HCT116 (cell line): ENCODE measurements at regions not wholly inside any gene's neighbourhood (a gene's known extent, or its start where the extent isn't known, plus 50 kb on each side); places are given as distances from the start of the nearest gene placed in this dataset.

Experiments used
- ATAC-seq: fragments of 200-7000 bp; cut with Tn5 transposase; 2 replicates; pipeline ENCODE4 v1.9.1; 2020; ENCODE audit warnings: mild to moderate bottlenecking, moderate library complexity
- BruUV-seq: library from RNA; stranded (reverse); fragments of 400-500 nt; replicated peaks from 2 replicates; lab custom pipeline; 2021; lab: Mats Ljungman, UMichigan
- CTCF ChIA-PET: fragments of 300-600 bp; sonication (Branson Sonifier 250); formaldehyde crosslinking; loops from one replicate; lab custom pipeline; 2021; ENCODE audit warnings: antibody characterized with exemption; lab: Charles Lee
- POLR2A ChIA-PET: fragments of 300-600, 350-600 bp; sonication (Branson Sonifier 250); formaldehyde crosslinking; loops from one replicate; lab custom pipeline; 2021; ENCODE audit warnings: antibody characterized with exemption; lab: Charles Lee
- RAD21 ChIA-PET, 2 experiments: fragments of 300-600 bp; sonication (Branson Sonifier 250); formaldehyde crosslinking; loops; one replicate each; lab custom pipeline; 2023; ENCODE audit warnings: low total read pairs in 2 of 2; ENCODE audit not compliant: uncharacterized antibody in 2 of 2, unreplicated experiment in 2 of 2, low non-redundant PET in 1 of 2; lab: Charles Lee
- DNase-seq: peaks from one replicate; pipeline ENCODE4 v3.0.0-alpha.2; 2010; ENCODE audit warnings: low read depth, low spot score
- H2AFZ ChIP-seq: fragments of 200-600 bp; shearing (Covaris generic), sonication (generic); 2 replicates; pipeline ENCODE4 v1.6.1; 2017; ENCODE audit warnings: low read depth, mixed run types, mixed read lengths, antibody characterized with exemption, low read length; ENCODE audit not compliant: poor library complexity, severe bottlenecking
- H3K27ac ChIP-seq: 2 replicates; pipeline ENCODE4 v1.5.1; 2012; ENCODE audit warnings: low read depth, low read length
- H3K27me3 ChIP-seq: fragments of 200-600 bp; sonication (generic); 2 replicates; pipeline ENCODE4 v1.6.1; 2016; ENCODE audit warnings: mixed run types, low read length, mixed read lengths; ENCODE audit not compliant: insufficient read depth
- H3K36me3 ChIP-seq, 2 experiments: fragments of 200-500 bp in 1 of 2; fragments of 200-600 bp in 1 of 2; sonication (Bioruptor generic) in 1 of 2; sonication (generic) in 1 of 2; 2 replicates each; pipeline versions ENCODE4 v1.5.1 to v1.6.1; 2014 to 2016; ENCODE audit warnings: low read length in 2 of 2, inconsistent platforms in 1 of 2, mixed read lengths in 1 of 2, mixed run types in 1 of 2; ENCODE audit not compliant: insufficient read depth in 2 of 2, control insufficient read depth in 1 of 2
- H3K4me1 ChIP-seq, 2 experiments: fragments of 200-600 bp in 1 of 2; sonication (generic) in 1 of 2; 2 replicates each; pipeline versions ENCODE4 v1.5.1 to v1.6.1; 2012 to 2017; ENCODE audit warnings: low read length in 2 of 2, inconsistent platforms in 1 of 2, mild to moderate bottlenecking in 1 of 2, mixed read lengths in 1 of 2, mixed run types in 1 of 2, moderate library complexity in 1 of 2; ENCODE audit not compliant: insufficient read depth in 2 of 2, control insufficient read depth in 1 of 2
- H3K4me2 ChIP-seq: fragments of 200-600 bp; sonication (generic); 2 replicates; pipeline ENCODE4 v1.6.1; 2017; ENCODE audit warnings: mixed run types, low read length, mixed read lengths
- H3K4me3 ChIP-seq, 2 experiments: fragments of 200-600 bp in 1 of 2; sonication (generic) in 1 of 2; replicated peaks in 1 of 2; 2 replicates each; pipeline ENCODE4 v1.5.1; 2011 to 2016; ENCODE audit warnings: low read length in 2 of 2, control low read depth in 1 of 2, low read depth in 1 of 2, mild to moderate bottlenecking in 1 of 2, mixed read lengths in 1 of 2, mixed run types in 1 of 2
- H3K79me2 ChIP-seq: fragments of 200-600 bp; sonication (generic); 2 replicates; pipeline ENCODE4 v1.6.1; 2017; ENCODE audit warnings: mild to moderate bottlenecking, mixed run types, low read length, moderate library complexity, mixed read lengths; ENCODE audit not compliant: insufficient read depth
- H3K9ac ChIP-seq: fragments of 200-600 bp; sonication (generic); 2 replicates; pipeline ENCODE4 v1.6.1; 2016; ENCODE audit warnings: low read length, mixed read lengths
- H3K9me2 ChIP-seq: fragments of 200-600 bp; sonication (generic), shearing (Covaris generic); 2 replicates; pipeline ENCODE4 v1.6.1; 2017; ENCODE audit warnings: mixed run types, mild to moderate bottlenecking, moderate library complexity; ENCODE audit not compliant: insufficient read depth
- H3K9me3 ChIP-seq, 2 experiments: fragments of 200-500 bp in 1 of 2; fragments of 200-600 bp in 1 of 2; sonication (Bioruptor generic) in 1 of 2; sonication (generic) in 1 of 2; 2 replicates each; pipeline ENCODE4 v1.6.1; 2014 to 2017; ENCODE audit warnings: low read length in 2 of 2, mixed read lengths in 2 of 2, inconsistent platforms in 1 of 2, low read depth in 1 of 2, mild to moderate bottlenecking in 1 of 2, mixed run types in 1 of 2, moderate library complexity in 1 of 2; ENCODE audit not compliant: control insufficient read depth in 1 of 2, insufficient read depth in 1 of 2
- H4K20me1 ChIP-seq: fragments of 200-600 bp; sonication (generic), shearing (Covaris generic); 2 replicates; pipeline ENCODE4 v1.6.1; 2017; ENCODE audit warnings: mixed run types, mild to moderate bottlenecking, moderate library complexity; ENCODE audit not compliant: insufficient read depth
- CEBPB ChIP-seq: IDR thresholded peaks from 2 replicates; pipeline ENCODE4 v1.6.1; 2012; ENCODE audit warnings: low read depth
- CTCF ChIP-seq, 3 experiments: fragments of 200-600 bp in 1 of 3; sonication (generic) in 1 of 3; IDR thresholded peaks in 2 of 3; conservative IDR thresholded peaks in 1 of 3; 2 replicates each; pipeline ENCODE4 v1.5.1; 2012 to 2017; ENCODE audit warnings: low read depth in 2 of 3, low read length in 2 of 3, antibody characterized with exemption in 1 of 3, borderline replicate concordance in 1 of 3, control low read depth in 1 of 3, mild to moderate bottlenecking in 1 of 3, mixed read lengths in 1 of 3, mixed run types in 1 of 3, moderate library complexity in 1 of 3; ENCODE audit not compliant: insufficient read depth in 1 of 3
- JUND ChIP-seq: IDR thresholded peaks from 2 replicates; pipeline ENCODE4 v1.6.1; 2012
- MAX ChIP-seq: IDR thresholded peaks from 2 replicates; pipeline ENCODE4 v1.6.1; 2012
- POLR2AphosphoS5 ChIP-seq: IDR thresholded peaks from 2 replicates; pipeline ENCODE4 v1.6.1; 2011; ENCODE audit warnings: mild to moderate bottlenecking, low read depth, low read length, moderate library complexity
- RAD21 ChIP-seq: IDR thresholded peaks from 2 replicates; pipeline ENCODE4 v1.6.1; 2012; ENCODE audit warnings: low read depth, mild to moderate bottlenecking
- SP1 ChIP-seq: IDR thresholded peaks from 2 replicates; pipeline ENCODE4 v1.6.1; 2012; ENCODE audit warnings: low read depth
- ZFX ChIP-seq: fragments of 450-650 bp; IDR thresholded peaks from 2 replicates; pipeline ENCODE4 v1.6.1; 2017
- intact Hi-C: fragments of 100-400 bp; cut with micrococcal nuclease; formaldehyde crosslinking; loops from 2 replicates; pipeline ENCODE4 v1.10.0; 2022

- H3K27ac ChIP-seq: no peak overlapping the region
- no TSS peak for BruUV-seq
- no peaks in the 10 kb centered on the region for H4K20me1 ChIP-seq
- no peak overlapping the region for H2AFZ ChIP-seq
- no peak overlapping the region for H3K9ac ChIP-seq
- no peaks in the 10 kb centered on the region for H3K27me3 ChIP-seq
- intact Hi-C loops: no loop called here
- H3K9me2 ChIP-seq: no peaks in the 10 kb centered on the region
- TF ChIP-seq SP1 (no peak), CEBPB (no peak), POLR2AphosphoS5 (no peak), ZFX (no peak), MAX (no peak), CTCF (IDR thresholded peaks at IDR 0.05 in 2 of 3, conservative IDR thresholded peaks at IDR 0.05 in 1 of 3; ENCODE audit: borderline replicate concordance in 1 of 3, insufficient read depth in 1 of 3, low read depth in 2 of 3, low read length in 2 of 3) (no peak), JUND (no peak)
- no peaks in the 10 kb centered on the region for H3K79me2 ChIP-seq
- ChIA-PET POLR2A (no interaction called here), CTCF (no interaction called here), RAD21 (no interaction called here)
- H3K4me1 ChIP-seq: no peaks in the 10 kb centered on the region
- no peak for DNase-seq
- no peak overlapping the region for H3K4me3 ChIP-seq
- no peaks in the 10 kb centered on the region for H3K36me3 ChIP-seq
- H3K4me2 ChIP-seq: no peak overlapping the region
- no peak for ATAC-seq
- H3K9me3 ChIP-seq: peaks cover 18 to 36% of the 10 kb centered on the region in 2 experiments; a peak in 2 of 4 replicates
Measured at GRCh38 chr20:60553095-60553494, 594.9 kb downstream of the CDH26 start.

- ATAC-seq (no peak), DNase-seq (no peak)
- Histone ChIP-seq H2AFZ (no peak overlapping the region), H4K20me1 (no peaks in the 10 kb centered on the region), H3K79me2 (no peaks in the 10 kb centered on the region), H3K4me2 (no peak overlapping the region), H3K4me3 (no peak overlapping the region), H3K9me2 (no peaks in the 10 kb centered on the region), H3K9ac (no peak overlapping the region), H3K27me3 (no peaks in the 10 kb centered on the region), H3K4me1 (no peaks in the 10 kb centered on the region), H3K9me3 (peaks cover 9 to 40% of the 10 kb centered on the region in 2 experiments; a peak in 2 of 4 replicates), H3K36me3 (no peaks in the 10 kb centered on the region), H3K27ac (no peak overlapping the region)
- ChIA-PET POLR2A (no interaction called here), CTCF (no interaction called here), RAD21 (no interaction called here)
- intact Hi-C loops: no loop called here
- TF ChIP-seq POLR2AphosphoS5: no peak
- no peak for TF ChIP-seq RAD21
- no TSS peak for BruUV-seq
Measured at GRCh38 chr20:60558486-60558885, 600.3 kb downstream of the CDH26 start.
